SU-DHL-6 (cell line): ENCODE measurements at regions not wholly inside any gene's neighbourhood (a gene's known extent, or its start where the extent isn't known, plus 50 kb on each side); places are given as distances from the start of the nearest gene placed in this dataset.

ENCODE experiments used
- CTCF ChIP-seq: fragments of 200-600 bp; sonication (generic); IDR thresholded peaks from one replicate; pipeline ENCODE4 v1.5.1; 2017; ENCODE audit warnings: antibody characterized with exemption, mild to moderate bottlenecking, low read length, moderate library complexity; ENCODE audit not compliant: insufficient read depth, poor library complexity, severe bottlenecking
- EZH2phosphoT487 ChIP-seq: fragments of 200-600 bp; sonication (generic), shearing (Covaris generic); conservative IDR thresholded peaks from 2 replicates; pipeline ENCODE4 v1.6.1; 2018; ENCODE audit warnings: mild to moderate bottlenecking, antibody characterized with exemption, low read length, moderate library complexity, mixed read lengths

- TF ChIP-seq CTCF, result no peak
- TF ChIP-seq EZH2phosphoT487, result no peak
Measured at GRCh38 chr10:27312854-27313253, 72.3 kb upstream of the ACBD5 start.
